ENCODE measurements at regions not wholly inside any gene's neighbourhood (a gene's known extent, or its start where the extent isn't known, plus 50 kb on each side); places are given as distances from the start of the nearest gene placed in this dataset.
A peak's percentile ranks its signal among the peaks of the same experiment; 100 is the strongest.

- no peak overlapping the region for H4K8ac ChIP-seq (replicated peaks; ENCODE audit: insufficient read length, low read depth, low read length)
- no peak overlapping the region; the same call in 1 of the 2 replicates for H3K4ac ChIP-seq (ENCODE audit: low read depth, low read length)
- H3K9me3 ChIP-seq (ENCODE audit: control insufficient read depth, low read depth, low read length) = no peaks in the 10 kb centered on the region
- no peaks in the 10 kb centered on the region; a peak in 1 of 5 replicates for H3K9me3 Mint-ChIP-seq
- H3K79me1 ChIP-seq (ENCODE audit: insufficient read depth, low read depth, low read length, poor library complexity, severe bottlenecking) = no peaks in the 10 kb centered on the region
- no peak overlapping the region for H4K5ac ChIP-seq (ENCODE audit: insufficient read length, low read depth, low read length)
- peaks cover 12% of the 10 kb centered on the region for H3K23me2 ChIP-seq (ENCODE audit: insufficient read length, low read depth, low read length, poor library complexity, severe bottlenecking)
- peak overlapping the region; percentile 95 for H3K18ac ChIP-seq (ENCODE audit: insufficient read length, low read depth, low read length)
- no peak overlapping the region for H3K27ac ChIP-seq (ENCODE audit: insufficient read length, low read depth, low read length)
- H3K23ac ChIP-seq (ENCODE audit: insufficient read length, low read depth, low read length) = no peak overlapping the region
- DNase-seq = no peak
- TF ChIP-seq CTCF (conservative IDR thresholded peaks at IDR 0.05) = no peak
- H3K27me3 ChIP-seq (ENCODE audit: insufficient read depth, low read length) = no peaks in the 10 kb centered on the region
- peaks cover 16% of the 10 kb centered on the region for H3K27me3 Mint-ChIP-seq (ENCODE audit: low read depth)
- WGBS (ENCODE audit: extremely low coverage, insufficient read length, low lambda C conversion rate) = no CpG with 5 or more reads among the region's 9 CpGs
- H2BK15ac ChIP-seq (ENCODE audit: low read depth, low read length) = no peak overlapping the region
- H2BK20ac ChIP-seq (ENCODE audit: low read depth, low read length, poor library complexity, severe bottlenecking) = no peak overlapping the region
- no peak overlapping the region for H2BK5ac ChIP-seq (ENCODE audit: insufficient read length, low read length)
- H3K4me1 ChIP-seq (ENCODE audit: insufficient read depth, low read length) = peaks cover 3% of the 10 kb centered on the region
- H3K36me3 Mint-ChIP-seq (ENCODE audit: insufficient read depth in 1 of 3, low read depth in 3 of 3) = peaks cover 0 to under 1% (median 0%) of the 10 kb centered on the region in 3 experiments; a peak in 2 of 7 replicates
- H3K14ac ChIP-seq (ENCODE audit: insufficient read depth, low read length) = peak overlapping the region; percentile 93; the same call in 1 of the 2 replicates
- H2BK120ac ChIP-seq (ENCODE audit: low read depth, low read length, poor library complexity, severe bottlenecking) = no peak overlapping the region
- H3K79me2 ChIP-seq (ENCODE audit: insufficient read depth, low read length) = no peaks in the 10 kb centered on the region; the same call in 1 of the 2 replicates
- no peak overlapping the region for H4K91ac ChIP-seq (ENCODE audit: insufficient read length, low read depth, low read length)
- H3K56ac ChIP-seq (ENCODE audit: insufficient read length, low read depth, low read length) = no peak overlapping the region
- H2AFZ ChIP-seq (ENCODE audit: low read length) = peak overlapping the region; percentile 71
- no peak overlapping the region for H2AK5ac ChIP-seq (ENCODE audit: insufficient read length, low read length)
- H3K4me2 ChIP-seq (ENCODE audit: insufficient read depth, insufficient read length, low read length) = peak overlapping the region; percentile 97
- peak overlapping the region; percentile 88 to 89 for H3K4me3 Mint-ChIP-seq
- peak overlapping the region; percentile 95 to 100 (median 99) for H3K27ac Mint-ChIP-seq
- H2BK12ac ChIP-seq (ENCODE audit: insufficient read length, low read depth, low read length) = no peak overlapping the region
- H3K9ac ChIP-seq (ENCODE audit: extremely low read depth, insufficient read length, low read length) = peak overlapping the region; percentile 91
- H4K20me1 ChIP-seq (ENCODE audit: control insufficient read depth, insufficient read depth, insufficient read length) = no peaks in the 10 kb centered on the region
- peak overlapping the region; percentile 91 for H3T11ph ChIP-seq (ENCODE audit: low read length)
- peaks cover 20 to 21% of the 10 kb centered on the region in 2 experiments for H3K4me1 Mint-ChIP-seq
These were observed 68.1 kb downstream of the HFE start for GRCh38 chr6:26155061-26155930.

Data from H9 (cell line).